OCI-LY7 (cell line): ENCODE measurements at regions not wholly inside any gene's neighbourhood (a gene's known extent, or its start where the extent isn't known, plus 50 kb on each side); places are given as distances from the start of the nearest gene placed in this dataset.

Experiments
- BruUV-seq: library from RNA; stranded (reverse); fragments of 400-500 nt; replicated peaks from 2 replicates; lab custom pipeline; 2021; lab: Mats Ljungman, UMichigan
- CTCF ChIA-PET: fragments of 300-600 bp; sonication (Branson Sonifier 250); formaldehyde crosslinking; loops from one replicate; lab custom pipeline; 2022; ENCODE audit warnings: antibody characterized with exemption; ENCODE audit not compliant: unreplicated experiment; lab: Charles Lee
- POLR2A ChIA-PET: fragments of 300-600 bp; sonication (Branson Sonifier 250); formaldehyde crosslinking; loops from one replicate; lab custom pipeline; 2022; ENCODE audit warnings: antibody characterized with exemption; lab: Charles Lee
- DNase-seq: peaks from one replicate; pipeline ENCODE4 v3.0.0-alpha.2; 2015; ENCODE audit warnings: low spot score
- H2AFZ ChIP-seq: fragments of 200-600 bp; sonication (generic), shearing (Covaris generic); 2 replicates; pipeline ENCODE4 v1.6.1; 2014; ENCODE audit warnings: mild to moderate bottlenecking, antibody characterized with exemption, low read length, moderate library complexity
- H3K27ac ChIP-seq: fragments of 200-600 bp; sonication (generic); 2 replicates; pipeline ENCODE4 v1.5.1; 2014; ENCODE audit warnings: mixed run types, low read depth, mild to moderate bottlenecking, moderate library complexity, low read length, inconsistent platforms; ENCODE audit not compliant: poor library complexity, severe bottlenecking
- H3K36me3 ChIP-seq: fragments of 200-600 bp; sonication (generic); 2 replicates; pipeline ENCODE4 v1.6.1; 2014; ENCODE audit warnings: mild to moderate bottlenecking, antibody characterized with exemption, low read length, moderate library complexity, mixed read lengths; ENCODE audit not compliant: insufficient read depth
- H3K4me1 ChIP-seq: fragments of 200-600 bp; sonication (generic); 2 replicates; pipeline ENCODE4 v1.5.1; 2014; ENCODE audit warnings: mild to moderate bottlenecking, low read length; ENCODE audit not compliant: insufficient read depth, poor library complexity, severe bottlenecking
- H3K4me2 ChIP-seq: fragments of 200-600 bp; sonication (generic); 2 replicates; pipeline ENCODE4 v1.6.1; 2014; ENCODE audit warnings: mild to moderate bottlenecking, low read length
- H3K4me3 ChIP-seq: fragments of 200-600 bp; sonication (generic); 2 replicates; pipeline ENCODE4 v1.5.1; 2014; ENCODE audit warnings: mild to moderate bottlenecking, low read depth, low read length; ENCODE audit not compliant: poor library complexity, severe bottlenecking
- H3K79me2 ChIP-seq: fragments of 200-600 bp; sonication (generic); 2 replicates; pipeline ENCODE4 v1.6.1; 2016; ENCODE audit warnings: low read depth, mild to moderate bottlenecking, low read length, moderate library complexity, mixed read lengths; ENCODE audit not compliant: insufficient read depth
- H3K9me2 ChIP-seq: fragments of 200-600 bp; sonication (generic); 2 replicates; pipeline ENCODE4 v1.6.1; 2016; ENCODE audit warnings: mild to moderate bottlenecking, low read length, mixed read lengths; ENCODE audit not compliant: insufficient read depth
- H3K9me3 ChIP-seq: fragments of 200-600 bp; sonication (generic); 2 replicates; pipeline ENCODE4 v1.6.1; 2014; ENCODE audit warnings: mild to moderate bottlenecking, mixed run types, low read length, mixed read lengths
- H4K20me1 ChIP-seq: fragments of 200-600 bp; sonication (generic); 2 replicates; pipeline ENCODE4 v1.6.1; 2014; ENCODE audit warnings: mild to moderate bottlenecking, antibody characterized with exemption, low read length, moderate library complexity, mixed read lengths; ENCODE audit not compliant: insufficient read depth
- EZH2phosphoT487 ChIP-seq: fragments of 200-600 bp; sonication (generic); IDR thresholded peaks from 2 replicates; pipeline ENCODE4 v1.6.1; 2018; ENCODE audit warnings: low read depth, borderline replicate concordance, mild to moderate bottlenecking, mixed run types, antibody characterized with exemption, low read length, moderate library complexity, mixed read lengths
- intact Hi-C: fragments of 100-400 bp; cut with micrococcal nuclease; formaldehyde crosslinking; loops from one replicate; pipeline ENCODE4 v1.10.0; 2022; ENCODE audit not compliant: unreplicated experiment
- TF ChIP-seq, protein P1 (sequence below): fragments of 200-600 bp; sonication (generic); conservative IDR thresholded peaks from 2 replicates; pipeline ENCODE4 v1.5.1; 2014; ENCODE audit warnings: mild to moderate bottlenecking, antibody characterized with exemption, low read length, moderate library complexity, mixed read lengths

DNA sequence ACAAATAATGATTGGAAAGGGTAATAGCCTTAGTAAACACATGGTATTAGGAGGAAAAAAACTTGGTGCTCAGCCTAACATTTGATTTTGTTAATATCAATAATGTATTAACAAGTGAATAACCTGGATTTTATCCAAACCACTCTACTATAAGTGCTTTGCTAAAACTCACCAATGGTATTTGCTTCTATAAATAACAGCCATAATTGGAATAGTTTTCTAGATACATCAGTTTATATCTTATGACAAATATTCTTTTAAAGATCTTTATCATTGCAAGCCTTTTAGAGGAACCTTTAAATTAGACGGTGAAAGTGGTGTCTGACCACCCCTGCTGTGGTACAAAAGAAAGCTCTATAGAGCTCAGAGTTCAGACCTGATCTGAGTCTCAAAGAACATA lies 123.9 kb downstream of the SHOX2 start:
- no peaks in the 10 kb centered on the region for H3K4me1 ChIP-seq
- no peaks in the 10 kb centered on the region for H4K20me1 ChIP-seq
- H3K9me2 ChIP-seq: no peaks in the 10 kb centered on the region
- no peak for DNase-seq
- no peak overlapping the region for H3K4me2 ChIP-seq
- H3K36me3 ChIP-seq: no peaks in the 10 kb centered on the region
- H3K4me3 ChIP-seq: no peak overlapping the region
- ChIA-PET POLR2A (no interaction called here), CTCF (no interaction called here)
- intact Hi-C loops: no loop called here
- no peaks in the 10 kb centered on the region for H3K9me3 ChIP-seq
- H2AFZ ChIP-seq: no peak overlapping the region
- no peak for TF ChIP-seq EZH2phosphoT487
- TF ChIP-seq, protein P1, sequence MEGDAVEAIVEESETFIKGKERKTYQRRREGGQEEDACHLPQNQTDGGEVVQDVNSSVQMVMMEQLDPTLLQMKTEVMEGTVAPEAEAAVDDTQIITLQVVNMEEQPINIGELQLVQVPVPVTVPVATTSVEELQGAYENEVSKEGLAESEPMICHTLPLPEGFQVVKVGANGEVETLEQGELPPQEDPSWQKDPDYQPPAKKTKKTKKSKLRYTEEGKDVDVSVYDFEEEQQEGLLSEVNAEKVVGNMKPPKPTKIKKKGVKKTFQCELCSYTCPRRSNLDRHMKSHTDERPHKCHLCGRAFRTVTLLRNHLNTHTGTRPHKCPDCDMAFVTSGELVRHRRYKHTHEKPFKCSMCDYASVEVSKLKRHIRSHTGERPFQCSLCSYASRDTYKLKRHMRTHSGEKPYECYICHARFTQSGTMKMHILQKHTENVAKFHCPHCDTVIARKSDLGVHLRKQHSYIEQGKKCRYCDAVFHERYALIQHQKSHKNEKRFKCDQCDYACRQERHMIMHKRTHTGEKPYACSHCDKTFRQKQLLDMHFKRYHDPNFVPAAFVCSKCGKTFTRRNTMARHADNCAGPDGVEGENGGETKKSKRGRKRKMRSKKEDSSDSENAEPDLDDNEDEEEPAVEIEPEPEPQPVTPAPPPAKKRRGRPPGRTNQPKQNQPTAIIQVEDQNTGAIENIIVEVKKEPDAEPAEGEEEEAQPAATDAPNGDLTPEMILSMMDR: no peak
- H3K27ac ChIP-seq: no peak overlapping the region
- no TSS peak for BruUV-seq
- H3K79me2 ChIP-seq: no peaks in the 10 kb centered on the region

DNA sequence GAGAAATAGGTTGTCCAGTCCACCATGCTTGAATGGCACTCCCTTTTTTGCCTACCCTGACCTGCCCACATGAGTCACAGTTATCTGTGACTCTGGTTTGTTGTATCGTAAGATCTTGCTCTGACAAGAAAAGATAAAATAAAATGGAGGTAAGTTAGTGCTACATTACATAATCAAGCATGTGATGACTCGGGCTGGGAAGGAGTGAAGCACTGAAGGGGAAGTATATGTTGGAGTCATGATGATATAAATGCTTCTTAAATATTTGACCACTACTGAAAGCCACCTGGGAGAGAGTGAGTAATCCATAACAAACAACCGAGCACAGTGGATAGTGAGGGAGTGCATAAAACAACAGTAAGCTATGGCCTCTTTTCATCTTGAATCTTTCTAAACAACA lies 124.4 kb downstream of the SHOX2 start:
- CTCF ChIA-PET: no interaction called here
- DNase-seq: no peak
- BruUV-seq: no TSS peak
- Histone ChIP-seq H3K4me3 (no peak overlapping the region), H4K20me1 (no peaks in the 10 kb centered on the region), H3K9me2 (no peaks in the 10 kb centered on the region), H3K27ac (no peak overlapping the region), H3K4me1 (no peaks in the 10 kb centered on the region), H3K4me2 (no peak overlapping the region), H2AFZ (no peak overlapping the region), H3K36me3 (no peaks in the 10 kb centered on the region), H3K9me3 (no peaks in the 10 kb centered on the region), H3K79me2 (no peaks in the 10 kb centered on the region)
- TF ChIP-seq, protein P1: no peak
- no peak for TF ChIP-seq EZH2phosphoT487
- intact Hi-C loops: no loop called here
- POLR2A ChIA-PET: interaction anchor here (0.6 kb wide), 1 partner anchor 627 kb away, joined by 3 read pairs; no protein-coding TSS in a partner anchor

DNA sequence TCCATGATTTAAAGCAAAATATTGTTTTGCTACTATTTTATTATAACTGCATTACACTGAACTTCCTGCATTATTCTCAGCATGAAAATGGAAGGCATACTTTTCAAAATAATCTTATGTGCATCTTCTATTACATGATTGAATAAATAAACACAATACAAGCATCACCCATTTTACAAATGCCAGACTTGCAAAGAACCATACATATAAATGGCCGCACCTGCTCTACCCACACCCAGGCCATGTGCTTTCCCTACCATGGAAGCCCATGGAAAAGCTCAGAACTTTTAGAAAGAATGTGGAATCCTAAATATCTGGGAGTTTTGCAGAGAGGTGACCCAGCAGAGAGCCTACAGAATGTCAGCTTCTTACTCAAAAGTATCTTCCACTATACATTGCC lies 127.2 kb downstream of the SHOX2 start:
- Histone ChIP-seq H2AFZ (no peak overlapping the region), H3K9me2 (no peaks in the 10 kb centered on the region), H4K20me1 (no peaks in the 10 kb centered on the region), H3K36me3 (no peaks in the 10 kb centered on the region), H3K27ac (no peak overlapping the region), H3K4me1 (no peaks in the 10 kb centered on the region), H3K9me3 (no peaks in the 10 kb centered on the region), H3K4me3 (no peak overlapping the region), H3K79me2 (no peaks in the 10 kb centered on the region), H3K4me2 (no peak overlapping the region)
- TF ChIP-seq EZH2phosphoT487: no peak
- TF ChIP-seq, protein P1: no peak
- no TSS peak for BruUV-seq
- DNase-seq: no peak
- intact Hi-C loops: no loop called here
- ChIA-PET POLR2A (interaction anchor here (1.3 kb wide), 1 partner anchor 31 kb away, joined by 3 read pairs; no protein-coding TSS in a partner anchor), CTCF (no interaction called here)
